WTC11 (cell line): ENCODE measurements at regions not wholly inside any gene's neighbourhood (a gene's known extent, or its start where the extent isn't known, plus 50 kb on each side); places are given as distances from the start of the nearest gene placed in this dataset.
"Not testable (repeated sequence)": the region's sequence is repeated elsewhere in the genome, so short reads cannot be mapped to it uniquely, and the experiment has no call there.

Source experiments
- ATAC-seq: fragments of 200-7000 bp; cut with Tn5 transposase; 2 replicates; pipeline ENCODE4 v1.10.0; 2021; ENCODE audit warnings: mild to moderate bottlenecking, moderate library complexity
- CTCF ChIA-PET: fragments of 300-600 bp; sonication (Branson Sonifier 250); formaldehyde crosslinking; loops from one replicate; lab custom pipeline; 2021; ENCODE audit warnings: antibody characterized with exemption; lab: Charles Lee
- POLR2A ChIA-PET: fragments of 350-600 bp; sonication (Branson Sonifier 250); formaldehyde crosslinking; loops from one replicate; lab custom pipeline; 2021; ENCODE audit warnings: antibody characterized with exemption; lab: Charles Lee
- DNase-seq: peaks from one replicate; pipeline ENCODE4 v3.0.0; 2021; ENCODE audit warnings: low spot score
- H3K27ac Mint-ChIP-seq: 2 replicates; pipeline ENCODE4 v1.8.0; 2021; ENCODE audit warnings: mixed read lengths
- H3K27me3 Mint-ChIP-seq: 2 replicates; pipeline ENCODE4 v1.8.0; 2021; ENCODE audit warnings: low read depth, mild to moderate bottlenecking, moderate library complexity, mixed read lengths
- H3K36me3 Mint-ChIP-seq: 2 replicates; pipeline ENCODE4 v1.8.0; 2021; ENCODE audit warnings: mixed read lengths
- H3K4me1 Mint-ChIP-seq: 2 replicates; pipeline ENCODE4 v1.8.0; 2022; ENCODE audit warnings: mixed read lengths
- H3K4me3 Mint-ChIP-seq: 2 replicates; pipeline ENCODE4 v1.8.0; 2021; ENCODE audit warnings: mild to moderate bottlenecking, moderate library complexity, mixed read lengths
- H3K9me3 Mint-ChIP-seq: 2 replicates; pipeline ENCODE4 v1.8.0; 2021; ENCODE audit warnings: mixed read lengths
- CBFB ChIP-seq: sonication (generic); formaldehyde crosslinking; IDR thresholded peaks from 2 replicates; pipeline ENCODE4 v1.8.1; 2022; ENCODE audit warnings: mild to moderate bottlenecking, low read depth, missing genetic modification reagents
- CDX4 ChIP-seq: fragments of 250-450 bp; sonication (Bioruptor Pico); IDR thresholded peaks from 2 replicates; pipeline ENCODE4 v1.9.0; 2021; ENCODE audit warnings: moderate library complexity, mild to moderate bottlenecking, inconsistent platforms, borderline replicate concordance
- CTCF ChIP-seq: fragments of 200-600 bp; IDR thresholded peaks from 2 replicates; pipeline ENCODE4 v1.8.0; 2022; ENCODE audit warnings: antibody characterized with exemption
- ESRRA ChIP-seq: sonication (generic); formaldehyde crosslinking; IDR thresholded peaks from 2 replicates; pipeline ENCODE4 v1.8.1; 2022; ENCODE audit warnings: mild to moderate bottlenecking, missing genetic modification reagents, borderline replicate concordance
- FOXK1 ChIP-seq: sonication (generic); formaldehyde crosslinking; IDR thresholded peaks from 2 replicates; pipeline ENCODE4 v1.8.0; 2022; ENCODE audit warnings: mild to moderate bottlenecking, moderate library complexity, missing genetic modification reagents
- KAT7 ChIP-seq: sonication (generic); formaldehyde crosslinking; IDR thresholded peaks from 2 replicates; pipeline ENCODE4 v1.8.1; 2023; ENCODE audit warnings: missing genetic modification reagents, mild to moderate bottlenecking, borderline replicate concordance
- MAX ChIP-seq: sonication (generic); formaldehyde crosslinking; IDR thresholded peaks from 2 replicates; pipeline ENCODE4 v1.8.0; 2022; ENCODE audit warnings: mild to moderate bottlenecking, missing genetic modification reagents
- NFE2L1 ChIP-seq: sonication (generic); formaldehyde crosslinking; IDR thresholded peaks from 2 replicates; pipeline ENCODE4 v1.8.1; 2023; ENCODE audit warnings: missing genetic modification reagents
- NR1H2 ChIP-seq: sonication (generic); formaldehyde crosslinking; IDR thresholded peaks from 2 replicates; pipeline ENCODE4 v1.9.0; 2021; ENCODE audit warnings: mild to moderate bottlenecking, moderate library complexity, missing genetic modification reagents
- SMAD3 ChIP-seq: sonication (generic); formaldehyde crosslinking; IDR thresholded peaks from 2 replicates; pipeline ENCODE4 v1.8.0; 2022; ENCODE audit warnings: missing genetic modification reagents, mild to moderate bottlenecking, borderline replicate concordance
- SMAD4 ChIP-seq: sonication (generic); formaldehyde crosslinking; IDR thresholded peaks from 2 replicates; pipeline ENCODE4 v1.8.0; 2022; ENCODE audit warnings: mild to moderate bottlenecking, missing genetic modification reagents
- SP1 ChIP-seq: sonication (generic); formaldehyde crosslinking; conservative IDR thresholded peaks from 2 replicates; pipeline ENCODE4 v1.8.1; 2022; ENCODE audit warnings: missing genetic modification reagents
- USF2 ChIP-seq: sonication (generic); formaldehyde crosslinking; IDR thresholded peaks from 2 replicates; pipeline ENCODE4 v1.8.1; 2023; ENCODE audit warnings: mild to moderate bottlenecking, missing genetic modification reagents, moderate library complexity
- ZBTB43 ChIP-seq: sonication (generic); formaldehyde crosslinking; IDR thresholded peaks from 2 replicates; pipeline ENCODE4 v1.8.1; 2023; ENCODE audit warnings: mild to moderate bottlenecking, missing genetic modification reagents
- ZMAT4 ChIP-seq: fragments of 250-450 bp; sonication (Bioruptor Pico); IDR thresholded peaks from 2 replicates; pipeline ENCODE4 v1.9.0; 2021; ENCODE audit warnings: mild to moderate bottlenecking
- ZNF121 ChIP-seq: sonication (generic); formaldehyde crosslinking; IDR thresholded peaks from 2 replicates; pipeline ENCODE4 v1.8.0; 2023; ENCODE audit warnings: missing genetic modification reagents
- ZNF416 ChIP-seq: fragments of 250-450 bp; sonication (Bioruptor Pico); IDR thresholded peaks from 2 replicates; pipeline ENCODE4 v1.9.0; 2021; ENCODE audit warnings: mild to moderate bottlenecking, inconsistent platforms

- CTCF ChIA-PET = no interaction called here
- Mint-ChIP-seq H3K4me3 (no peak overlapping the region), H3K27ac (no peak overlapping the region), H3K36me3 (peaks cover 12% of the 10 kb centered on the region), H3K4me1 (peaks cover 15% of the 10 kb centered on the region), H3K27me3 (no peaks in the 10 kb centered on the region; the same call in 1 of the 2 replicates), H3K9me3 (peaks cover 16% of the 10 kb centered on the region)
- ATAC-seq = no peak
- DNase-seq = no peak
- no peak for TF ChIP-seq SMAD4 (CRISPR knock-in tag)
- POLR2A ChIA-PET = no interaction called here
These were observed 118.0 kb upstream of the UGP2 start for GRCh38 chr2:63723709-63724108.

GRCh38 chr2:63725212-63725611, 116.5 kb upstream of the UGP2 start:
- not testable (repeated sequence) for ATAC-seq, H3K27ac Mint-ChIP-seq
- peaks cover 16% of the 10 kb centered on the region for H3K9me3 Mint-ChIP-seq

GRCh38 chr2:63729362-63729761, 112.3 kb upstream of the UGP2 start:
- ChIA-PET POLR2A (no interaction called here), CTCF (no interaction called here)
- TF ChIP-seq CDX4 (CRISPR knock-in tag) (no peak), NR1H2 (CRISPR knock-in tag) (no peak), ESRRA (CRISPR knock-in tag) (no peak), CBFB (CRISPR knock-in tag) (no peak), SMAD3 (CRISPR knock-in tag) (no peak), MAX (CRISPR knock-in tag) (no peak), ZBTB43 (CRISPR knock-in tag) (no peak), NFE2L1 (CRISPR knock-in tag) (no peak), ZMAT4 (CRISPR knock-in tag) (no peak), SP1 (no peak), ZNF416 (CRISPR knock-in tag) (no peak), CTCF (no peak), SMAD4 (CRISPR knock-in tag) (no peak), KAT7 (CRISPR knock-in tag) (no peak), USF2 (no peak), FOXK1 (no peak), ZNF121 (CRISPR knock-in tag) (no peak)
- TF ChIP-seq, all 79 proteins: peak for 0
- Mint-ChIP-seq H3K27ac (no peak overlapping the region), H3K9me3 (peaks cover 7% of the 10 kb centered on the region; the same call in 1 of the 2 replicates), H3K36me3 (no peaks in the 10 kb centered on the region), H3K4me1 (peaks cover 22% of the 10 kb centered on the region), H3K4me3 (no peak overlapping the region), H3K27me3 (no peaks in the 10 kb centered on the region)
- DNase-seq = no peak
- 0 out of 2 replicates have a peak, but pooled peaks have one; percentile 22 for ATAC-seq

More at GRCh38 chr2:63725212-63725611, 116.5 kb upstream of the UGP2 start:
- H3K27me3 Mint-ChIP-seq, DNase-seq, H3K4me3 Mint-ChIP-seq, CTCF ChIA-PET, POLR2A ChIA-PET: not testable (repeated sequence)
- peaks cover 22% of the 10 kb centered on the region for H3K4me1 Mint-ChIP-seq
- H3K36me3 Mint-ChIP-seq = peaks cover 12% of the 10 kb centered on the region
